Thymus (tissue), 11 donors: ENCODE measurements at regions not wholly inside any gene's neighbourhood (a gene's known extent, or its start where the extent isn't known, plus 50 kb on each side); places are given as distances from the start of the nearest gene placed in this dataset.
"Not testable (repeated sequence)": the region's sequence is repeated elsewhere in the genome, so short reads cannot be mapped to it uniquely, and the experiment has no call there.

Experiments used
- DNase-seq, 9 donors: peaks; one replicate each; pipeline ENCODE4 v3.0.0-alpha.2; 2013; ENCODE audit warnings: low spot score in 9 of 9, low read depth in 6 of 9, missing footprints in 1 of 9
- H3K27ac ChIP-seq, 2 donors: one replicate each; pipeline ENCODE4 v1.5.1; 2013; ENCODE audit warnings: control low read depth in 1 of 2, low read depth in 1 of 2, low read length in 1 of 2, mild to moderate bottlenecking in 1 of 2, moderate library complexity in 1 of 2
- H3K27me3 ChIP-seq, 2 donors: one replicate each; pipeline ENCODE4 v1.5.1; 2013; ENCODE audit warnings: low read length in 1 of 2; ENCODE audit not compliant: control insufficient read depth in 2 of 2, insufficient read depth in 1 of 2
- H3K36me3 ChIP-seq, 2 donors: one replicate each; pipeline ENCODE4 v1.5.1; 2013; ENCODE audit warnings: low read length in 1 of 2, mild to moderate bottlenecking in 1 of 2, moderate library complexity in 1 of 2; ENCODE audit not compliant: control insufficient read depth in 2 of 2, insufficient read depth in 2 of 2
- H3K4me1 ChIP-seq, 2 donors: one replicate each; pipeline ENCODE4 v1.5.1; 2013; ENCODE audit warnings: low read length in 2 of 2; ENCODE audit not compliant: control insufficient read depth in 2 of 2, insufficient read depth in 2 of 2
- H3K4me3 ChIP-seq, 2 donors: one replicate each; pipeline ENCODE4 v1.5.1; 2013; ENCODE audit warnings: low read length in 2 of 2, control low read depth in 1 of 2, mild to moderate bottlenecking in 1 of 2
- H3K9me3 ChIP-seq, 2 donors: one replicate each; pipeline ENCODE4 v1.5.1; 2013; ENCODE audit warnings: low read length in 1 of 2, mild to moderate bottlenecking in 1 of 2; ENCODE audit not compliant: control insufficient read depth in 2 of 2, insufficient read depth in 1 of 2
- WGBS: extraction: QIAGEN DNeasy Blood & Tissue Kit; methylation state at CpG from one replicate; pipeline ENCODE4 v1.1.7; 2013; 5-methylcytosine and 5-hydroxymethylcytosine counted together
- donor health status: healthy.

- no peaks in the 10 kb centered on the region for H3K9me3 ChIP-seq
- no peak overlapping the region for H3K27ac ChIP-seq
- H3K27me3 ChIP-seq: no peaks in the 10 kb centered on the region
- H3K4me3 ChIP-seq: no peak overlapping the region
- no peak for DNase-seq
- no peaks in the 10 kb centered on the region for H3K4me1 ChIP-seq
- H3K36me3 ChIP-seq: no peaks in the 10 kb centered on the region
Measured at GRCh38 chr4:125168531-125168930, 146.2 kb upstream of the FAT4 start.

- not testable (repeated sequence) for H3K27ac ChIP-seq, H3K27me3 ChIP-seq, H3K9me3 ChIP-seq, H3K36me3 ChIP-seq, H3K4me3 ChIP-seq, DNase-seq, H3K4me1 ChIP-seq
- 97% methylated on average over 9 of the region's 9 CpGs for WGBS
Measured at GRCh38 chr4:125166012-125166411, 148.7 kb upstream of the FAT4 start.

- no peak overlapping the region for H3K4me3 ChIP-seq
- H3K27ac ChIP-seq: no peak overlapping the region
- peaks cover 0 to 7% of the 10 kb centered on the region in 2 donors for H3K9me3 ChIP-seq
- DNase-seq: no peak
- 97% methylated on average over 3 of the region's 3 CpGs for WGBS
- H3K27me3 ChIP-seq: no peaks in the 10 kb centered on the region
- no peaks in the 10 kb centered on the region for H3K36me3 ChIP-seq
- no peaks in the 10 kb centered on the region for H3K4me1 ChIP-seq
Measured at GRCh38 chr4:125159001-125159400, 155.8 kb upstream of the FAT4 start.

- Histone ChIP-seq H3K36me3 (no peaks in the 10 kb centered on the region), H3K9me3 (no peaks in the 10 kb centered on the region), H3K4me1 (no peaks in the 10 kb centered on the region), H3K4me3 (no peak overlapping the region), H3K27ac (no peak overlapping the region), H3K27me3 (no peaks in the 10 kb centered on the region)
- no peak for DNase-seq
Measured at GRCh38 chr4:125155251-125155650, 159.5 kb upstream of the FAT4 start.

GRCh38 chr4:125140966-125141495 is 173.7 kb upstream of the FAT4 start:
- Histone ChIP-seq H3K36me3 (no peaks in the 10 kb centered on the region), H3K4me3 (no peak overlapping the region), H3K27ac (no peak overlapping the region), H3K9me3 (no peaks in the 10 kb centered on the region), H3K4me1 (no peaks in the 10 kb centered on the region), H3K27me3 (no peaks in the 10 kb centered on the region)
- 86% methylated on average over 4 of the region's 4 CpGs for WGBS
- no peak for DNase-seq

GRCh38 chr4:125135652-125136051 is 179.1 kb upstream of the FAT4 start:
- H3K4me1 ChIP-seq: no peaks in the 10 kb centered on the region
- no peak for DNase-seq
- no peak overlapping the region for H3K4me3 ChIP-seq
- H3K9me3 ChIP-seq: no peaks in the 10 kb centered on the region
- H3K36me3 ChIP-seq: no peaks in the 10 kb centered on the region
- no peaks in the 10 kb centered on the region for H3K27me3 ChIP-seq
- WGBS: 94% methylated on average over 2 of the region's 2 CpGs
- H3K27ac ChIP-seq: no peak overlapping the region

GRCh38 chr4:125132729-125133128 is 182.0 kb upstream of the FAT4 start:
- Histone ChIP-seq H3K36me3 (no peaks in the 10 kb centered on the region), H3K9me3 (no peaks in the 10 kb centered on the region), H3K4me1 (no peaks in the 10 kb centered on the region), H3K4me3 (no peak overlapping the region), H3K27me3 (no peaks in the 10 kb centered on the region), H3K27ac (no peak overlapping the region)
- 79% methylated on average over 2 of the region's 2 CpGs for WGBS
- DNase-seq: no peak

GRCh38 chr4:125131891-125132680 is 182.7 kb upstream of the FAT4 start:
- 92% methylated on average over 2 of the region's 2 CpGs for WGBS
- no peak for DNase-seq
- H3K4me3 ChIP-seq: no peak overlapping the region

GRCh38 chr4:125125276-125125675 is 189.5 kb upstream of the FAT4 start:
- H3K27ac ChIP-seq: no peak overlapping the region
- H3K27me3 ChIP-seq: no peaks in the 10 kb centered on the region
- WGBS: 69% methylated on average over 3 of the region's 3 CpGs
- no peaks in the 10 kb centered on the region for H3K36me3 ChIP-seq
- no peak for DNase-seq
- H3K4me3 ChIP-seq: no peak overlapping the region
- no peaks in the 10 kb centered on the region for H3K9me3 ChIP-seq
- H3K4me1 ChIP-seq: no peaks in the 10 kb centered on the region

More at GRCh38 chr4:125131891-125132680, 182.7 kb upstream of the FAT4 start:
- Histone ChIP-seq H3K4me1 (no peaks in the 10 kb centered on the region), H3K9me3 (no peaks in the 10 kb centered on the region), H3K27ac (no peak overlapping the region), H3K36me3 (no peaks in the 10 kb centered on the region), H3K27me3 (no peaks in the 10 kb centered on the region)
